Suprapubic skin (tissue), 4 donors: ENCODE measurements at regions not wholly inside any gene's neighbourhood (a gene's known extent, or its start where the extent isn't known, plus 50 kb on each side); places are given as distances from the start of the nearest gene placed in this dataset.

Source experiments
- DNase-seq, 2 donors: peaks; one replicate each; pipeline ENCODE4 v3.0.0-alpha.2; 2019; ENCODE audit warnings: low spot score in 2 of 2
- H3K27ac ChIP-seq: fragments of 200-600 bp; sonication (generic); one replicate; pipeline ENCODE4 v1.5.1; 2019
- H3K27me3 ChIP-seq: fragments of 200-600 bp; sonication (generic); one replicate; pipeline ENCODE4 v1.5.1; 2019
- H3K36me3 ChIP-seq: fragments of 200-600 bp; sonication (generic); one replicate; pipeline ENCODE4 v1.5.1; 2019
- H3K4me1 ChIP-seq: fragments of 200-600 bp; sonication (generic); one replicate; pipeline ENCODE4 v1.5.1; 2019
- H3K4me3 ChIP-seq: fragments of 200-600 bp; sonication (generic); one replicate; pipeline ENCODE4 v1.5.1; 2019; ENCODE audit warnings: mild to moderate bottlenecking
- H3K9me3 ChIP-seq: fragments of 200-600 bp; sonication (generic); one replicate; pipeline ENCODE4 v1.5.1; 2019
- EP300 ChIP-seq: sonication (generic); formaldehyde crosslinking; IDR thresholded peaks from one replicate; pipeline ENCODE4 v1.6.1; 2017; ENCODE audit warnings: antibody characterized with exemption
- POLR2A ChIP-seq, 2 donors: fragments of 450-650 bp; IDR thresholded peaks; one replicate each; pipeline ENCODE4 v1.6.1; 2017; ENCODE audit warnings: antibody characterized with exemption in 2 of 2, mild to moderate bottlenecking in 2 of 2, moderate library complexity in 2 of 2
- POLR2AphosphoS5 ChIP-seq, 3 donors: sonication (generic); formaldehyde crosslinking; IDR thresholded peaks; one replicate each; pipeline ENCODE4 v1.6.1; 2017; ENCODE audit warnings: antibody characterized with exemption in 3 of 3
- WGBS: methylation state at CpG from one replicate; pipeline ENCODE4 v1.1.5; 2018; 5-methylcytosine and 5-hydroxymethylcytosine counted together
- TF ChIP-seq, protein P1 (sequence below), 2 donors: fragments of 200-600 bp in 1 of 2; fragments of 450-650 bp in 1 of 2; sonication (generic) in 1 of 2; IDR thresholded peaks; one replicate each; pipeline ENCODE4 v1.5.1; 2016 to 2019; ENCODE audit warnings: antibody characterized with exemption in 2 of 2, mild to moderate bottlenecking in 1 of 2, moderate library complexity in 1 of 2

DNA sequence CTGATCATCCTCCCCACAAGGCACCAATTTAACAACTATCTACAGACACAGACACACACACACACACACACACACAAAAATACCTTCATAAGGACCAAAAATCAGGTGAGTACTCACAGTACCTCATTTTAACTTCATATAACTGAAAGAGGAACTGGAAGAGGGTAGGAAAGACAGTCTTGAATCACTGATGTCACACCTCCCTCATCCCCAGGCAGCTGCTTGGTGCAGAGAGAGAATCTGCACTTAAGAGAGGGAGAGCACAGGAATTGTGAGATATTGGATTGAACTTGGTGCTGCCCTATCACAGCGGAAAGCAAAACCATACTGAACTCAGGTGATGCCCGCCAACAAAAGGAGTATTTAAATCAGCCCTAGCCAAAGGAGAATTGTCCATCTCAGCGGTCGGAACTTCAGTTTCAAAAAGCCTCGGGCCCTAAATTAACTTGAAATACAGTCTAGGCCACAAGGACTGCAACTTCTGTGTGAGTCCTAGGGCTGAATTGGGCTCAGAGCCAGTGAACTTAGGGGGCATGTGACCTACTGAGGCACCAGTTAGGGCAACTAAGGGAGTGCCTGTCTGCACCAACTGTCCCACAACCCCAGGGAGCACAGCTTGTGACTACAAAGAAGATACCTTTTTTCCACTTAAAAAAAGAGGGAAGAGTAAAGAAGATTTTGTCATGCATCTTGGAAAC lies 211.1 kb downstream of the LRATD1 start:
- H3K36me3 ChIP-seq: no peaks in the 10 kb centered on the region
- no peak for DNase-seq
- H3K27me3 ChIP-seq: no peaks in the 10 kb centered on the region
- H3K4me3 ChIP-seq: no peak overlapping the region
- H3K4me1 ChIP-seq: no peaks in the 10 kb centered on the region
- TF ChIP-seq POLR2AphosphoS5 (IDR thresholded peaks at IDR 0.05) (no peak), POLR2A (IDR thresholded peaks at IDR 0.05) (no peak), EP300 (no peak)
- TF ChIP-seq, protein P1, sequence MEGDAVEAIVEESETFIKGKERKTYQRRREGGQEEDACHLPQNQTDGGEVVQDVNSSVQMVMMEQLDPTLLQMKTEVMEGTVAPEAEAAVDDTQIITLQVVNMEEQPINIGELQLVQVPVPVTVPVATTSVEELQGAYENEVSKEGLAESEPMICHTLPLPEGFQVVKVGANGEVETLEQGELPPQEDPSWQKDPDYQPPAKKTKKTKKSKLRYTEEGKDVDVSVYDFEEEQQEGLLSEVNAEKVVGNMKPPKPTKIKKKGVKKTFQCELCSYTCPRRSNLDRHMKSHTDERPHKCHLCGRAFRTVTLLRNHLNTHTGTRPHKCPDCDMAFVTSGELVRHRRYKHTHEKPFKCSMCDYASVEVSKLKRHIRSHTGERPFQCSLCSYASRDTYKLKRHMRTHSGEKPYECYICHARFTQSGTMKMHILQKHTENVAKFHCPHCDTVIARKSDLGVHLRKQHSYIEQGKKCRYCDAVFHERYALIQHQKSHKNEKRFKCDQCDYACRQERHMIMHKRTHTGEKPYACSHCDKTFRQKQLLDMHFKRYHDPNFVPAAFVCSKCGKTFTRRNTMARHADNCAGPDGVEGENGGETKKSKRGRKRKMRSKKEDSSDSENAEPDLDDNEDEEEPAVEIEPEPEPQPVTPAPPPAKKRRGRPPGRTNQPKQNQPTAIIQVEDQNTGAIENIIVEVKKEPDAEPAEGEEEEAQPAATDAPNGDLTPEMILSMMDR (IDR thresholded peaks at IDR 0.05): no peak
- 73% methylated on average over 5 of the region's 5 CpGs for WGBS
- H3K27ac ChIP-seq: no peak overlapping the region
- no peaks in the 10 kb centered on the region for H3K9me3 ChIP-seq

DNA sequence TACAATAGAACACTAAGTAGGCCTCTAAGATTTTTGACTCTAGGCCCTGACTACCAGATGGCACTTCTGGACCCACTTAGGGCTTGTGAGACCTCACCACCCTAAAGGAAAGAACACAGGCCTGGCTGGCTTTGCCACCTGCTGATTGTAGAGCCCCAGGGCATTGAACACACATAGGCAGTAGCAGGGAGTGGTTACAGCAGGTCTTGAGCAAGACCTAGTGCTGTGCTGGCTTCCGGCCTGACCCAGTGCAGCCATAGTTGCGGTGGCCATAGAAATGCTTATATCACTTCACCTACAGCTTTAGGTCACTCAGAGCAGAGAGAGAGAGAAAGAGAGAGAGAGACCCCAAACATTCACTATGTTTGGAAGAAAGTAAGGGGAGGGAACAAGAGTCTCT lies 223.2 kb downstream of the LRATD1 start:
- H3K4me1 ChIP-seq: no peaks in the 10 kb centered on the region
- no peak for TF ChIP-seq POLR2AphosphoS5 (IDR thresholded peaks at IDR 0.05)
- no peak for TF ChIP-seq POLR2A (IDR thresholded peaks at IDR 0.05)
- TF ChIP-seq, protein P1 (IDR thresholded peaks at IDR 0.05): no peak
- TF ChIP-seq EP300: no peak
- H3K4me3 ChIP-seq: no peak overlapping the region
- no peaks in the 10 kb centered on the region for H3K9me3 ChIP-seq
- no peaks in the 10 kb centered on the region for H3K36me3 ChIP-seq
- no peak for DNase-seq
- no peaks in the 10 kb centered on the region for H3K27me3 ChIP-seq
- 100% methylated on average over 2 of the region's 2 CpGs for WGBS
- H3K27ac ChIP-seq: no peak overlapping the region

DNA sequence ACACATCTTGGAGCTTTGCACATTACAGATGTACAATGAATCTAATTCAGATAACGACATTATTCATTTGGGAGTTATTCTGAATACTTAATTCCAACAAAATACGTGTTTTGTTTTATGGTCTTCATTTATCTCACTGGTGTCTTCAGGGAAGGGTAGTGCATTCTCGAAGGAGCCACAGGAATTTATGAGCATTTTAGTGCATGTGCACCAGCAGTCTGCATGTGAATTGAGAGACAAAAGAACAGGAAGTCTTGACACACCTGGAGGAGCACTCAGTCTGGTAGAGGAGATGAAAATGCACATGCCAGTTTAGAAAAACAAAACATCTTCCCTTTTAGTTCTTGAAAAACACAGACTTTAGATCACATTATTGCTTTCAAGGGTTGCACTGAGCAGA lies 228.7 kb downstream of the LRATD1 start:
- Histone ChIP-seq H3K9me3 (no peaks in the 10 kb centered on the region), H3K4me3 (no peak overlapping the region), H3K27ac (no peak overlapping the region), H3K36me3 (no peaks in the 10 kb centered on the region), H3K4me1 (no peaks in the 10 kb centered on the region), H3K27me3 (no peaks in the 10 kb centered on the region)
- no peak for DNase-seq
- 48% methylated on average over 3 of the region's 3 CpGs for WGBS
- no peak for TF ChIP-seq POLR2A (IDR thresholded peaks at IDR 0.05)
- no peak for TF ChIP-seq POLR2AphosphoS5 (IDR thresholded peaks at IDR 0.05)
- TF ChIP-seq EP300: no peak
- TF ChIP-seq, protein P1 (IDR thresholded peaks at IDR 0.05): no peak

DNA sequence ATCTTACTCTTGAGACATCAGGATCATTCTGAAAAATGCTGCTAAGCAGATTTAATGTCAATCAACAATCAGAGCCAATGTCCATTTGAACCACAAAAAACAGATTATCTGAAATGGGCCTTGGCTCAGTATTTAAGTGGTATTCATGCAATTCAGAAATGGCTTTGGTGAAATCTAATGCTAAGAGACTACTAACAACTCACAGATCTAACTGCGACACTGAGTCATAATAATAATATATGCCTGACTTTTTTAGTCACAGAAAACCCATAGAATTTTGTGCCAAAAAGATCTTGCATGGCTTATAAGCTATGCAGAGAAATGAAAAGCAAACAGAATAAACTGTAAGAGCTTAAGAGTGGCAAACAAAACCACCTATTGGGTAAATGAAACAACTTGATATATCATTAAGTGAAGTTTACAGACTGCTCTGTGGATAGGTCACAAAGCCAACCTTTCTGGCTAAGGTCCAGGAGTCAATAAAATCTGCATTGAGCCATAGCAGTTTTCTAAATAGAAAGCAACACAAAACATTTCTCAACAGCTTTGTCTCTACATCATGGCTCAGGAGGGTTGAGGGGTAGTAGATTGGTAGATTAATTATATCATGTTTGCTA lies 234.3 kb downstream of the LRATD1 start:
- H3K36me3 ChIP-seq: no peaks in the 10 kb centered on the region
- TF ChIP-seq, protein P1 (IDR thresholded peaks at IDR 0.05): no peak
- TF ChIP-seq POLR2A (IDR thresholded peaks at IDR 0.05): no peak
- TF ChIP-seq POLR2AphosphoS5 (IDR thresholded peaks at IDR 0.05): no peak
- TF ChIP-seq EP300: no peak
- DNase-seq: no peak
- no peaks in the 10 kb centered on the region for H3K27me3 ChIP-seq
- peaks cover 3% of the 10 kb centered on the region for H3K9me3 ChIP-seq
- H3K4me3 ChIP-seq: no peak overlapping the region
- no peak overlapping the region for H3K27ac ChIP-seq
- 70% methylated on average over 1 of the region's 1 CpG for WGBS
- H3K4me1 ChIP-seq: no peaks in the 10 kb centered on the region

DNA sequence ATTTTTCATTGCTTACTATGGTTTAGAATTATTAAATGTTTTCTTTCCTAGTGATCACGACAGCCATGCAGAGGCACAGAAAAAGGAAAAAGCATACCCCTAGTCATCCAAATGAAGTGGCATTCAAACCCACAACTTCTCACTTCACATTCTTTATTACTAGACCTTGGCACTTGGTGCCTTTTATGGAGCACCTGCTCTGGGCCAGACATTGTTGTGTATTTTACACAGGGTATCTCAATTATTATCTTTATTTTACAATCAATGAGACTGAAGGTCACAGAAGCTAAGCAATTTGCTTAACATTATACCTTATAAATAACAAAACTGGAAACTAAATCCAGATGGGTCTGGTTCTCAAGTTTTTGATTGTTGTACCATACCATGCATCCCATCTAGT lies 235.3 kb downstream of the LRATD1 start:
- H3K4me3 ChIP-seq: no peak overlapping the region
- no peak for DNase-seq
- 85% methylated on average over 1 of the region's 1 CpG for WGBS
- H3K27ac ChIP-seq: no peak overlapping the region
- no peaks in the 10 kb centered on the region for H3K4me1 ChIP-seq
- no peaks in the 10 kb centered on the region for H3K27me3 ChIP-seq
- H3K36me3 ChIP-seq: no peaks in the 10 kb centered on the region
- peaks cover 3% of the 10 kb centered on the region for H3K9me3 ChIP-seq
- TF ChIP-seq, protein P1 (IDR thresholded peaks at IDR 0.05): no peak
- TF ChIP-seq EP300 (no peak), POLR2AphosphoS5 (IDR thresholded peaks at IDR 0.05) (no peak), POLR2A (IDR thresholded peaks at IDR 0.05) (no peak)
